Stomach (tissue), 4 donors: ENCODE measurements at regions not wholly inside any gene's neighbourhood (a gene's known extent, or its start where the extent isn't known, plus 50 kb on each side); places are given as distances from the start of the nearest gene placed in this dataset.
"Not testable (repeated sequence)": the region's sequence is repeated elsewhere in the genome, so short reads cannot be mapped to it uniquely, and the experiment has no call there.

Source experiments
- EP300 ChIP-seq: sonication (generic); formaldehyde crosslinking; IDR thresholded peaks from one replicate; pipeline ENCODE4 v1.6.1; 2017; ENCODE audit warnings: antibody characterized with exemption
- POLR2A ChIP-seq, 4 donors: fragments of 450-650 bp; IDR thresholded peaks; one replicate each; pipeline ENCODE4 v1.6.1; 2016; ENCODE audit warnings: antibody characterized with exemption in 4 of 4, control low read depth in 2 of 4, mild to moderate bottlenecking in 1 of 4, moderate library complexity in 1 of 4
- POLR2AphosphoS5 ChIP-seq, 3 donors: sonication (generic); formaldehyde crosslinking; IDR thresholded peaks; one replicate each; pipeline ENCODE4 v1.6.1; 2016; ENCODE audit warnings: antibody characterized with exemption in 3 of 3
- TF ChIP-seq, protein P1 (sequence below), 7 experiments: fragments of 450-650 bp in 4 of 7; fragments of 200-600 bp in 3 of 7; sonication (generic) in 3 of 7; IDR thresholded peaks; one replicate each; pipeline ENCODE4 v1.5.1; 2016 to 2019; ENCODE audit warnings: antibody characterized with exemption in 7 of 7, control low read depth in 2 of 7, mild to moderate bottlenecking in 1 of 7

DNA sequence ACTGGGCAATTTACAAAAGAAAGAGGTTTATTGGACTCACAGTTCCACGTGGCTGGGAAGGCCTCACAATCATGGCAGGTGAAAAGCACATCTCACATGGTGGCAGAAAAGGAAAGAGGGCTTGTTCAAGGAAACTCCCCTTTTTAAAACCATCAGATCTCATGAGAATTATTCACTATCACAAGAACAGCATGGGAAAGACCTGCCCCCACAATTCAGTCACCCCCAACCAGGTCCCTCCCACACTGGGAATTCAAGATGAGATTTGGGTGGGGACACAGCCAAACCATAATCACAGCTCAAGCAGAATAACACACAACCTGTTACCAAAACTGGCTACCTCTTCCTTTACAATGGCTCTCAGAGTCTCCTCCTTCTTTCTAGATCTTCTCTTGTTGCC is 85.5 kb downstream of the VCPKMT start:
- TF ChIP-seq, protein P1, sequence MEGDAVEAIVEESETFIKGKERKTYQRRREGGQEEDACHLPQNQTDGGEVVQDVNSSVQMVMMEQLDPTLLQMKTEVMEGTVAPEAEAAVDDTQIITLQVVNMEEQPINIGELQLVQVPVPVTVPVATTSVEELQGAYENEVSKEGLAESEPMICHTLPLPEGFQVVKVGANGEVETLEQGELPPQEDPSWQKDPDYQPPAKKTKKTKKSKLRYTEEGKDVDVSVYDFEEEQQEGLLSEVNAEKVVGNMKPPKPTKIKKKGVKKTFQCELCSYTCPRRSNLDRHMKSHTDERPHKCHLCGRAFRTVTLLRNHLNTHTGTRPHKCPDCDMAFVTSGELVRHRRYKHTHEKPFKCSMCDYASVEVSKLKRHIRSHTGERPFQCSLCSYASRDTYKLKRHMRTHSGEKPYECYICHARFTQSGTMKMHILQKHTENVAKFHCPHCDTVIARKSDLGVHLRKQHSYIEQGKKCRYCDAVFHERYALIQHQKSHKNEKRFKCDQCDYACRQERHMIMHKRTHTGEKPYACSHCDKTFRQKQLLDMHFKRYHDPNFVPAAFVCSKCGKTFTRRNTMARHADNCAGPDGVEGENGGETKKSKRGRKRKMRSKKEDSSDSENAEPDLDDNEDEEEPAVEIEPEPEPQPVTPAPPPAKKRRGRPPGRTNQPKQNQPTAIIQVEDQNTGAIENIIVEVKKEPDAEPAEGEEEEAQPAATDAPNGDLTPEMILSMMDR (IDR thresholded peaks at IDR 0.05), result not testable (repeated sequence)
- not testable (repeated sequence) for TF ChIP-seq POLR2A (IDR thresholded peaks at IDR 0.05); EP300; POLR2AphosphoS5 (IDR thresholded peaks at IDR 0.05)
